Body of pancreas (tissue), 4 donors: ENCODE measurements at regions not wholly inside any gene's neighbourhood (a gene's known extent, or its start where the extent isn't known, plus 50 kb on each side); places are given as distances from the start of the nearest gene placed in this dataset.

ENCODE experiments used
- ATAC-seq: fragments of 150-250 bp; one replicate; pipeline ENCODE4 v1.9.1; 2016
- DNase-seq, 4 donors: peaks; one replicate each; pipeline ENCODE4 v3.0.0-alpha.2; 2019
- H3K27ac ChIP-seq, 4 donors: fragments of 200-600 bp; sonication (generic); 1 replicate in 3 of 4; 2 replicates in 1 of 4; pipeline versions ENCODE4 v1.5.1 to v1.6.1; 2016 to 2019; ENCODE audit warnings: mild to moderate bottlenecking in 1 of 4, mixed read lengths in 1 of 4, moderate library complexity in 1 of 4
- H3K27me3 ChIP-seq, 2 donors: fragments of 200-600 bp; sonication (generic); one replicate each; pipeline ENCODE4 v1.6.0; 2016; ENCODE audit warnings: mild to moderate bottlenecking in 1 of 2
- H3K36me3 ChIP-seq, 2 donors: fragments of 200-600 bp; sonication (generic); replicated peaks in 1 of 2; 2 replicates each; pipeline ENCODE4 v1.5.1; 2016; ENCODE audit warnings: low read depth in 2 of 2; ENCODE audit not compliant: insufficient read depth in 1 of 2
- H3K4me1 ChIP-seq: fragments of 200-600 bp; sonication (generic); one replicate; pipeline ENCODE4 v1.6.0; 2016
- H3K4me3 ChIP-seq, 2 donors: fragments of 200-600 bp; sonication (generic); 1 replicate in 1 of 2; 2 replicates in 1 of 2; pipeline ENCODE4 v1.5.1; 2016 to 2019
- H3K9me3 ChIP-seq, 3 donors: fragments of 200-600 bp; sonication (generic); 1 replicate in 2 of 3; 2 replicates in 1 of 3; pipeline ENCODE4 v1.5.1; 2016
- CTCF ChIP-seq, 7 experiments: fragments of 450-650 bp in 4 of 7; fragments of 200-600 bp in 3 of 7; sonication (generic) in 3 of 7; IDR thresholded peaks; one replicate each; pipeline ENCODE4 v1.5.1; 2016 to 2019; ENCODE audit warnings: antibody characterized with exemption in 7 of 7
- POLR2A ChIP-seq, 3 donors: fragments of 450-650 bp; IDR thresholded peaks; one replicate each; pipeline ENCODE4 v1.6.1; 2016; ENCODE audit warnings: antibody characterized with exemption in 3 of 3, mild to moderate bottlenecking in 2 of 3
- WGBS, 2 donors: methylation state at CpG; one replicate each; pipeline ENCODE4 v1.1.5; 2017; 5-methylcytosine and 5-hydroxymethylcytosine counted together
- intact Hi-C: fragments of 100-400 bp; cut with DNase I; formaldehyde crosslinking; loops from one replicate; pipeline ENCODE4 v1.15.1; 2023

- TF ChIP-seq CTCF (IDR thresholded peaks at IDR 0.05) (no peak), POLR2A (IDR thresholded peaks at IDR 0.05) (no peak)
- Histone ChIP-seq H3K27ac (no peak overlapping the region), H3K9me3 (no peaks in the 10 kb centered on the region), H3K36me3 (no peaks in the 10 kb centered on the region), H3K4me1 (no peaks in the 10 kb centered on the region), H3K27me3 (no peaks in the 10 kb centered on the region), H3K4me3 (no peak overlapping the region)
- ATAC-seq = no peak
- 87 to 93% methylated on average over 4 of the region's 4 CpGs for WGBS, 2 donors
- intact Hi-C loops = no loop called here
- DNase-seq = no peak
These were observed 65.8 kb upstream of the GPRIN3 start for GRCh38 chr4:89373394-89373793.

GRCh38 chr4:89371614-89372013 is 64.0 kb upstream of the GPRIN3 start:
- Histone ChIP-seq H3K4me1 (no peaks in the 10 kb centered on the region), H3K9me3 (no peaks in the 10 kb centered on the region), H3K4me3 (no peak overlapping the region), H3K27ac (no peak overlapping the region), H3K36me3 (no peaks in the 10 kb centered on the region), H3K27me3 (no peaks in the 10 kb centered on the region)
- TF ChIP-seq POLR2A (IDR thresholded peaks at IDR 0.05) = no peak
- no peak for TF ChIP-seq CTCF (IDR thresholded peaks at IDR 0.05)
- 62 to 82% methylated on average over 3 of the region's 3 CpGs for WGBS, 2 donors
- intact Hi-C loops = no loop called here
- no peak for DNase-seq
- ATAC-seq = no peak

GRCh38 chr4:89369581-89369980 is 62.0 kb upstream of the GPRIN3 start:
- Histone ChIP-seq H3K9me3 (no peaks in the 10 kb centered on the region), H3K4me1 (peaks cover 6% of the 10 kb centered on the region), H3K27ac (no peak overlapping the region), H3K36me3 (no peaks in the 10 kb centered on the region), H3K4me3 (no peak overlapping the region), H3K27me3 (no peaks in the 10 kb centered on the region)
- DNase-seq = no peak
- ATAC-seq = no peak
- TF ChIP-seq CTCF (IDR thresholded peaks at IDR 0.05) = no peak
- TF ChIP-seq POLR2A (IDR thresholded peaks at IDR 0.05) = no peak
- intact Hi-C loops = no loop called here
- 68 to 86% methylated on average over 2 of the region's 2 CpGs for WGBS, 2 donors

- Histone ChIP-seq H3K4me3 (no peak overlapping the region), H3K36me3 (no peaks in the 10 kb centered on the region), H3K27ac (no peak overlapping the region), H3K4me1 (peaks cover 6% of the 10 kb centered on the region), H3K9me3 (no peaks in the 10 kb centered on the region), H3K27me3 (no peaks in the 10 kb centered on the region)
- DNase-seq = no peak
- intact Hi-C loops = no loop called here
- TF ChIP-seq CTCF (IDR thresholded peaks at IDR 0.05) = no peak
- TF ChIP-seq POLR2A (IDR thresholded peaks at IDR 0.05) = no peak
- no peak for ATAC-seq
- WGBS, 2 donors = 87 to 89% methylated on average over 2 of the region's 2 CpGs
These were observed 61.3 kb upstream of the GPRIN3 start for GRCh38 chr4:89368861-89369260.

- Histone ChIP-seq H3K36me3 (no peaks in the 10 kb centered on the region), H3K4me3 (no peak overlapping the region), H3K27me3 (no peaks in the 10 kb centered on the region), H3K9me3 (no peaks in the 10 kb centered on the region), H3K27ac (no peak overlapping the region), H3K4me1 (peaks cover 6% of the 10 kb centered on the region)
- no peak for DNase-seq
- ATAC-seq = no peak
- 25 to 36% methylated on average over 2 of the region's 2 CpGs for WGBS, 2 donors
- TF ChIP-seq POLR2A (IDR thresholded peaks at IDR 0.05) (no peak), CTCF (IDR thresholded peaks at IDR 0.05) (no peak)
- intact Hi-C loops = no loop called here
These were observed 58.2 kb upstream of the GPRIN3 start for GRCh38 chr4:89365776-89366175.
